Neural cell (in vitro differentiated cells): ENCODE measurements at regions not wholly inside any gene's neighbourhood (a gene's known extent, or its start where the extent isn't known, plus 50 kb on each side); places are given as distances from the start of the nearest gene placed in this dataset.

ENCODE experiments used
- CTCF ChIP-seq: fragments of 450-650 bp; IDR thresholded peaks from 2 replicates; pipeline ENCODE4 v1.5.1; 2014; ENCODE audit warnings: antibody characterized with exemption, mild to moderate bottlenecking, moderate library complexity; ENCODE audit not compliant: poor library complexity, severe bottlenecking
- EP300 ChIP-seq: fragments of 450-650 bp; conservative IDR thresholded peaks from 2 replicates; pipeline ENCODE4 v1.6.1; 2014; ENCODE audit warnings: antibody characterized with exemption, mild to moderate bottlenecking, moderate library complexity; ENCODE audit not compliant: poor library complexity, severe bottlenecking

- no peak for TF ChIP-seq CTCF
- TF ChIP-seq EP300 = no peak
Observed at GRCh38 chr3:182005219-182005618, 293.5 kb downstream of the SOX2 start.
